HEK293 (cell line): ENCODE measurements at regions not wholly inside any gene's neighbourhood (a gene's known extent, or its start where the extent isn't known, plus 50 kb on each side); places are given as distances from the start of the nearest gene placed in this dataset.

ENCODE experiments used
- CTCF ChIA-PET: fragments of 350-600 bp; formaldehyde crosslinking; extraction: SDS; loops from one replicate; lab custom pipeline; 2021; ENCODE audit warnings: antibody characterized with exemption; lab: Yijun Ruan, JAX
- POLR2A ChIA-PET: fragments of 300-600 bp; formaldehyde crosslinking; extraction: SDS; loops from one replicate; lab custom pipeline; 2020; ENCODE audit warnings: antibody characterized with exemption, inconsistent platforms; lab: Yijun Ruan, JAX
- H3K27ac ChIP-seq: fragments of 200-500 bp; sonication (Bioruptor generic); 2 replicates; pipeline ENCODE4 v1.5.1; 2014; ENCODE audit warnings: low read depth, low read length, control low read depth, inconsistent platforms; ENCODE audit errors: extremely low read depth
- H3K36me3 ChIP-seq, 2 experiments: fragments of 200-500 bp in 1 of 2; sonication (Bioruptor generic) in 1 of 2; 1 replicate in 1 of 2; 2 replicates in 1 of 2; pipeline ENCODE4 v1.5.1; 2014 to 2017; ENCODE audit warnings: inconsistent platforms in 2 of 2, low read length in 2 of 2; ENCODE audit not compliant: control insufficient read depth in 2 of 2, insufficient read depth in 1 of 2
- H3K4me1 ChIP-seq: fragments of 200-500 bp; sonication (Bioruptor generic); 2 replicates; pipeline ENCODE4 v1.5.1; 2014; ENCODE audit warnings: mild to moderate bottlenecking, low read length, inconsistent platforms; ENCODE audit not compliant: control insufficient read depth, insufficient read depth
- H3K4me3 ChIP-seq: 2 replicates; pipeline ENCODE4 v1.5.1; 2011; ENCODE audit warnings: low read depth, mild to moderate bottlenecking, control low read depth, low read length, moderate library complexity
- H3K9me3 ChIP-seq: fragments of 200-500 bp; sonication (Bioruptor generic); 2 replicates; pipeline ENCODE4 v1.5.1; 2014; ENCODE audit warnings: low read depth, low read length, inconsistent platforms; ENCODE audit not compliant: control insufficient read depth, insufficient read depth
- BCL11B ChIP-seq: fragments of 450-650 bp; formaldehyde crosslinking; IDR thresholded peaks from 2 replicates; pipeline ENCODE4 v1.5.1; 2016; ENCODE audit warnings: low read depth, missing biosample characterization, missing genetic modification characterization
- GLI2 ChIP-seq: fragments of 450-650 bp; formaldehyde crosslinking; IDR thresholded peaks from 2 replicates; pipeline ENCODE4; 2017; ENCODE audit warnings: missing biosample characterization, missing genetic modification characterization, low read depth, borderline replicate concordance
- GLI4 ChIP-seq: fragments of 450-650 bp; formaldehyde crosslinking; IDR thresholded peaks from 2 replicates; pipeline ENCODE4 v1.5.1; 2016; ENCODE audit warnings: missing biosample characterization, missing genetic modification characterization
- IKZF3 ChIP-seq: fragments of 450-650 bp; IDR thresholded peaks from 2 replicates; pipeline ENCODE4 v1.5.0; 2018; ENCODE audit warnings: missing biosample characterization, mild to moderate bottlenecking, missing genetic modification characterization, moderate library complexity
- KLF16 ChIP-seq: fragments of 450-650 bp; formaldehyde crosslinking; IDR thresholded peaks from 2 replicates; pipeline ENCODE4 v1.5.1; 2017; ENCODE audit warnings: missing biosample characterization, missing genetic modification characterization
- PRDM2 ChIP-seq: fragments of 450-650 bp; formaldehyde crosslinking; IDR thresholded peaks from 2 replicates; pipeline ENCODE4 v1.5.1; 2016; ENCODE audit warnings: missing biosample characterization, missing genetic modification characterization, borderline replicate concordance
- WT1 ChIP-seq: fragments of 450-650 bp; formaldehyde crosslinking; IDR thresholded peaks from 2 replicates; pipeline ENCODE4 v1.5.1; 2016; ENCODE audit warnings: missing biosample characterization, missing genetic modification characterization
- ZFP3 ChIP-seq: fragments of 450-650 bp; formaldehyde crosslinking; IDR thresholded peaks from 2 replicates; pipeline ENCODE4 v1.5.1; 2016; ENCODE audit warnings: low read depth, missing biosample characterization, missing genetic modification characterization
- ZNF157 ChIP-seq: fragments of 450-650 bp; formaldehyde crosslinking; IDR thresholded peaks from 2 replicates; pipeline ENCODE4 v1.5.1; 2016; ENCODE audit warnings: missing biosample characterization, missing genetic modification characterization
- ZNF184 ChIP-seq: fragments of 450-650 bp; IDR thresholded peaks from 2 replicates; pipeline ENCODE4 v1.5.1; 2018; ENCODE audit warnings: missing biosample characterization, mild to moderate bottlenecking, missing genetic modification characterization
- ZNF26 ChIP-seq: fragments of 450-650 bp; formaldehyde crosslinking; IDR thresholded peaks from 2 replicates; pipeline ENCODE4 v1.5.1; 2016; ENCODE audit warnings: missing biosample characterization, missing genetic modification characterization
- ZNF324 ChIP-seq: fragments of 450-650 bp; formaldehyde crosslinking; IDR thresholded peaks from 2 replicates; pipeline ENCODE4 v1.5.1; 2016; ENCODE audit warnings: missing biosample characterization, missing genetic modification characterization
- ZNF513 ChIP-seq: fragments of 450-650 bp; IDR thresholded peaks from 2 replicates; pipeline ENCODE4 v1.5.1; 2018; ENCODE audit warnings: missing biosample characterization, missing genetic modification characterization
- ZNF514 ChIP-seq: fragments of 450-650 bp; formaldehyde crosslinking; IDR thresholded peaks from 2 replicates; pipeline ENCODE4 v1.5.1; 2016; ENCODE audit warnings: missing biosample characterization, missing genetic modification characterization
- ZNF548 ChIP-seq: fragments of 450-650 bp; formaldehyde crosslinking; IDR thresholded peaks from 2 replicates; pipeline ENCODE4 v1.5.1; 2016; ENCODE audit warnings: missing biosample characterization, missing genetic modification characterization
- ZNF561 ChIP-seq: fragments of 450-650 bp; IDR thresholded peaks from 2 replicates; pipeline ENCODE4 v1.5.1; 2018; ENCODE audit warnings: missing biosample characterization, missing genetic modification characterization, borderline replicate concordance
- ZNF624 ChIP-seq: fragments of 450-650 bp; formaldehyde crosslinking; IDR thresholded peaks from 2 replicates; pipeline ENCODE4 v1.5.1; 2017; ENCODE audit warnings: missing biosample characterization, missing genetic modification characterization
- ZNF658 ChIP-seq: fragments of 450-650 bp; formaldehyde crosslinking; IDR thresholded peaks from 2 replicates; pipeline ENCODE4; 2016; ENCODE audit warnings: missing biosample characterization, missing genetic modification characterization
- ZNF664 ChIP-seq: fragments of 450-650 bp; formaldehyde crosslinking; IDR thresholded peaks from 2 replicates; pipeline ENCODE4 v1.5.1; 2016; ENCODE audit warnings: missing biosample characterization, missing genetic modification characterization
- ZNF776 ChIP-seq: fragments of 450-650 bp; formaldehyde crosslinking; IDR thresholded peaks from 2 replicates; pipeline ENCODE4 v1.5.0; 2017; ENCODE audit warnings: missing biosample characterization, missing genetic modification characterization, borderline replicate concordance
- ZNF843 ChIP-seq: fragments of 450-650 bp; formaldehyde crosslinking; IDR thresholded peaks from 2 replicates; pipeline ENCODE4 v1.5.1; 2016; ENCODE audit warnings: missing biosample characterization, missing genetic modification characterization
- ZSCAN18 ChIP-seq: fragments of 450-650 bp; formaldehyde crosslinking; IDR thresholded peaks from 2 replicates; pipeline ENCODE4 v1.5.1; 2016; ENCODE audit warnings: missing biosample characterization, missing genetic modification characterization

- Histone ChIP-seq H3K4me1 (no peaks in the 10 kb centered on the region), H3K4me3 (no peak overlapping the region), H3K36me3 (no peaks in the 10 kb centered on the region), H3K9me3 (no peaks in the 10 kb centered on the region), H3K27ac (no peak overlapping the region)
- TF ChIP-seq KLF16 (tag by site-specific recombination) (no peak), GLI4 (tag by site-specific recombination) (no peak), IKZF3 (tag by site-specific recombination) (no peak), GLI2 (no peak), ZNF157 (tag by site-specific recombination) (no peak), ZNF184 (tag by site-specific recombination) (no peak)
- ChIA-PET POLR2A (no interaction called here), CTCF (no interaction called here)
Measured at GRCh38 chr18:65346086-65346485, 404.7 kb upstream of the CDH7 start.

- no peaks in the 10 kb centered on the region for H3K36me3 ChIP-seq
- CTCF ChIA-PET: no interaction called here
- no peaks in the 10 kb centered on the region for H3K4me1 ChIP-seq
- no peaks in the 10 kb centered on the region for H3K9me3 ChIP-seq
- no peak for TF ChIP-seq ZSCAN18 (tag by site-specific recombination)
- TF ChIP-seq ZNF658 (tag by site-specific recombination): no peak
- TF ChIP-seq ZNF843 (tag by site-specific recombination): no peak
- TF ChIP-seq ZNF324: no peak
- no peak for TF ChIP-seq ZNF561 (tag by site-specific recombination)
- TF ChIP-seq ZFP3 (tag by site-specific recombination): no peak
- TF ChIP-seq ZNF624 (tag by site-specific recombination): no peak
- no peak for TF ChIP-seq ZNF513 (tag by site-specific recombination)
- TF ChIP-seq ZNF664 (tag by site-specific recombination): no peak
- TF ChIP-seq ZNF548: no peak
- H3K4me3 ChIP-seq: no peak overlapping the region
- H3K27ac ChIP-seq: no peak overlapping the region
- POLR2A ChIA-PET: no interaction called here
Measured at GRCh38 chr18:65343571-65343970, 407.2 kb upstream of the CDH7 start.

- H3K4me3 ChIP-seq: no peak overlapping the region
- H3K4me1 ChIP-seq: no peaks in the 10 kb centered on the region
- CTCF ChIA-PET: no interaction called here
- H3K9me3 ChIP-seq: no peaks in the 10 kb centered on the region
- POLR2A ChIA-PET: no interaction called here
- no peak overlapping the region for H3K27ac ChIP-seq
- no peaks in the 10 kb centered on the region for H3K36me3 ChIP-seq
- TF ChIP-seq BCL11B: no peak
- no peak for TF ChIP-seq ZNF513 (tag by site-specific recombination)
- TF ChIP-seq ZNF26 (tag by site-specific recombination): no peak
- TF ChIP-seq PRDM2 (tag by site-specific recombination): no peak
- no peak for TF ChIP-seq ZNF776
- no peak for TF ChIP-seq ZNF514 (tag by site-specific recombination)
- no peak for TF ChIP-seq WT1 (tag by site-specific recombination)
Measured at GRCh38 chr18:65336411-65336810, 414.4 kb upstream of the CDH7 start.
